ENCODE measurements at regions not wholly inside any gene's neighbourhood (a gene's known extent, or its start where the extent isn't known, plus 50 kb on each side); places are given as distances from the start of the nearest gene placed in this dataset.
"Not testable (repeated sequence)": the region's sequence is repeated elsewhere in the genome, so short reads cannot be mapped to it uniquely, and the experiment has no call there.

DNA sequence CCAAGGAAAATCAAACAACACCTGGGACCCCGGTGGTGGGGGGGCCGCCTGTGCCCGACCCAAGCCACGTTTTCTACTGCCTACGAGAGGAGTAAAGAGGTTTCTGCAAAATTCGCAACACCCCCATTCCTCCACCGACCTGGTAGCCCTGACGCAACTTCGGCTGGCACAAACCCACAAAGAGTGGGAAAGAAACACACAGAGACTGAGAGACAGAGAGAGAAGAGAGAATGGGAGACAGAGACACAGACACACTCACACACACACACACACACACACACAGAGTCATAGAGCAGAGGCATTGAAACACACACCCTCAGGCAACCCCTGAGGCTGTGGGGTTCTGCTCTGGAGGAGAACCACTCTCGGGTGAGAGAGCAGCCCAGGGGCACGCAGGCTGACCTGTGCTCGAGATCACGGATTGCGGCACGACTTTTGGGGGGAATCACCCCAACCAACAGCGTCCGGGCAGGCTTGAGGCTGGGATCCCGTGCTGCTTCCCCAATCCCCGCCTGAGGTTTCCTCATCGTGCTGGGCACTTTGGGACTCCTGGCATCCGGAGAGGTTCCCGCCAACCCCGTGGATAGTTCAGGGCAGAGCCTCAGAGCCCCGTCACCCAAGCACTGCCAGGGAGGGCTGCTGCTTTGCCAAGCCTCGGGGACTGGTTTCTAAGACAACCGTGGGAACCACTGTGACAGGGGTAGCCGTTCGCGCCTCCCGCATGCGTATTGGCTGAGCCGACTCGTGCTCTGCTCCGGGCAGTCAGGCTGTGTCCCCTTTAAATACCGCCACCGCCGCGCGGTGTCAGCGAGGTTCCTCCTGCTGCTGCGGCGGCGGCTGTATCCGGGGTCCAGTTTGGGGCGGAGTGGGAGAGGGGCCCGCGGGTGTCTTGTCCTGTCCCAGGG, 682.4 kb upstream of the TPTE start:
- Mint-ChIP-seq H3K27ac (no peak overlapping the region), H3K4me1 (no peaks in the 10 kb centered on the region), H3K4me3 (no peak overlapping the region), H3K27me3 (ENCODE audit: insufficient read depth, low read depth, poor library complexity) (peaks cover 13% of the 10 kb centered on the region), H3K9me3 (peaks cover 67% of the 10 kb centered on the region; the same call in 2 of the 3 replicates), H3K36me3 (ENCODE audit: low read depth) (peaks cover 41% of the 10 kb centered on the region)
- Histone ChIP-seq H3K9me2 (ENCODE audit: insufficient read depth) (no peaks in the 10 kb centered on the region), H3K4me2 (no peak overlapping the region), H2AFZ (no peak overlapping the region), H3K79me2 (replicated peaks; ENCODE audit: insufficient read depth) (no peaks in the 10 kb centered on the region), H4K20me1 (replicated peaks; ENCODE audit: insufficient read depth) (no peaks in the 10 kb centered on the region), H3K27ac (ENCODE audit: low read depth) (no peak overlapping the region), H3K27me3 (ENCODE audit: insufficient read depth) (no peaks in the 10 kb centered on the region), H3K4me1 (ENCODE audit: insufficient read depth) (no peaks in the 10 kb centered on the region), H3F3A (replicated peaks; ENCODE audit: low read depth) (no peaks in the 10 kb centered on the region), H3K36me3 (ENCODE audit: insufficient read depth) (0 out of 2 replicates have a peak, but pooled peaks cover 4% of the 10 kb centered on the region), H3K4me3 (no peak overlapping the region)
- ATAC-seq: no peak
- DNase-seq (ENCODE audit: low spot score): no peak
- TF ChIP-seq, protein P1, sequence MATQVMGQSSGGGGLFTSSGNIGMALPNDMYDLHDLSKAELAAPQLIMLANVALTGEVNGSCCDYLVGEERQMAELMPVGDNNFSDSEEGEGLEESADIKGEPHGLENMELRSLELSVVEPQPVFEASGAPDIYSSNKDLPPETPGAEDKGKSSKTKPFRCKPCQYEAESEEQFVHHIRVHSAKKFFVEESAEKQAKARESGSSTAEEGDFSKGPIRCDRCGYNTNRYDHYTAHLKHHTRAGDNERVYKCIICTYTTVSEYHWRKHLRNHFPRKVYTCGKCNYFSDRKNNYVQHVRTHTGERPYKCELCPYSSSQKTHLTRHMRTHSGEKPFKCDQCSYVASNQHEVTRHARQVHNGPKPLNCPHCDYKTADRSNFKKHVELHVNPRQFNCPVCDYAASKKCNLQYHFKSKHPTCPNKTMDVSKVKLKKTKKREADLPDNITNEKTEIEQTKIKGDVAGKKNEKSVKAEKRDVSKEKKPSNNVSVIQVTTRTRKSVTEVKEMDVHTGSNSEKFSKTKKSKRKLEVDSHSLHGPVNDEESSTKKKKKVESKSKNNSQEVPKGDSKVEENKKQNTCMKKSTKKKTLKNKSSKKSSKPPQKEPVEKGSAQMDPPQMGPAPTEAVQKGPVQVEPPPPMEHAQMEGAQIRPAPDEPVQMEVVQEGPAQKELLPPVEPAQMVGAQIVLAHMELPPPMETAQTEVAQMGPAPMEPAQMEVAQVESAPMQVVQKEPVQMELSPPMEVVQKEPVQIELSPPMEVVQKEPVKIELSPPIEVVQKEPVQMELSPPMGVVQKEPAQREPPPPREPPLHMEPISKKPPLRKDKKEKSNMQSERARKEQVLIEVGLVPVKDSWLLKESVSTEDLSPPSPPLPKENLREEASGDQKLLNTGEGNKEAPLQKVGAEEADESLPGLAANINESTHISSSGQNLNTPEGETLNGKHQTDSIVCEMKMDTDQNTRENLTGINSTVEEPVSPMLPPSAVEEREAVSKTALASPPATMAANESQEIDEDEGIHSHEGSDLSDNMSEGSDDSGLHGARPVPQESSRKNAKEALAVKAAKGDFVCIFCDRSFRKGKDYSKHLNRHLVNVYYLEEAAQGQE (IDR thresholded peaks at IDR 0.05; ENCODE audit: unreplicated experiment): no peak
- TF ChIP-seq, protein P2, sequence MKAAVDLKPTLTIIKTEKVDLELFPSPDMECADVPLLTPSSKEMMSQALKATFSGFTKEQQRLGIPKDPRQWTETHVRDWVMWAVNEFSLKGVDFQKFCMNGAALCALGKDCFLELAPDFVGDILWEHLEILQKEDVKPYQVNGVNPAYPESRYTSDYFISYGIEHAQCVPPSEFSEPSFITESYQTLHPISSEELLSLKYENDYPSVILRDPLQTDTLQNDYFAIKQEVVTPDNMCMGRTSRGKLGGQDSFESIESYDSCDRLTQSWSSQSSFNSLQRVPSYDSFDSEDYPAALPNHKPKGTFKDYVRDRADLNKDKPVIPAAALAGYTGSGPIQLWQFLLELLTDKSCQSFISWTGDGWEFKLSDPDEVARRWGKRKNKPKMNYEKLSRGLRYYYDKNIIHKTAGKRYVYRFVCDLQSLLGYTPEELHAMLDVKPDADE (IDR thresholded peaks at IDR 0.05): no peak
- TF ChIP-seq, protein P3, sequence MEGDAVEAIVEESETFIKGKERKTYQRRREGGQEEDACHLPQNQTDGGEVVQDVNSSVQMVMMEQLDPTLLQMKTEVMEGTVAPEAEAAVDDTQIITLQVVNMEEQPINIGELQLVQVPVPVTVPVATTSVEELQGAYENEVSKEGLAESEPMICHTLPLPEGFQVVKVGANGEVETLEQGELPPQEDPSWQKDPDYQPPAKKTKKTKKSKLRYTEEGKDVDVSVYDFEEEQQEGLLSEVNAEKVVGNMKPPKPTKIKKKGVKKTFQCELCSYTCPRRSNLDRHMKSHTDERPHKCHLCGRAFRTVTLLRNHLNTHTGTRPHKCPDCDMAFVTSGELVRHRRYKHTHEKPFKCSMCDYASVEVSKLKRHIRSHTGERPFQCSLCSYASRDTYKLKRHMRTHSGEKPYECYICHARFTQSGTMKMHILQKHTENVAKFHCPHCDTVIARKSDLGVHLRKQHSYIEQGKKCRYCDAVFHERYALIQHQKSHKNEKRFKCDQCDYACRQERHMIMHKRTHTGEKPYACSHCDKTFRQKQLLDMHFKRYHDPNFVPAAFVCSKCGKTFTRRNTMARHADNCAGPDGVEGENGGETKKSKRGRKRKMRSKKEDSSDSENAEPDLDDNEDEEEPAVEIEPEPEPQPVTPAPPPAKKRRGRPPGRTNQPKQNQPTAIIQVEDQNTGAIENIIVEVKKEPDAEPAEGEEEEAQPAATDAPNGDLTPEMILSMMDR (conservative IDR thresholded peaks at IDR 0.05; ENCODE audit: low read depth in 2 of 2): no peak

DNA sequence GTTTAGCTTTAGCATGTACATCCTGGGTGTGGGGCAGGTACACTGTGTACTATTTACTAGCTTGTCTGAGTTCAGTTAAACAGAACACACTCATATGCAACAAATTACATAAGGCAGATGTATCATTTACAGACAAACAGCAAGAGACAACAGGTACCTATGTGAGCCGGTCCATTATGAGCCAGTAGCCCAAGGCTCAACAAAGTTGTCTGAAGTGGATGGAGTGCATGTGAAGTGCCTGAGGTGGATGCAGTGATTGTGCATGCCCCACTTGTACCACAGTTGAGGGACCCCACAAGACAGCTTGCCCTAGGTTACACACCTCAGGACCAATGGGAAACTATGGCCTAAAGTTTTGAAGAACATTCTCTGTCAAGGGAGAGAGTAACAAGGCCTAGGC, 677.3 kb upstream of the TPTE start:
- not testable (repeated sequence) for H3K27me3 ChIP-seq (ENCODE audit: insufficient read depth); H3K4me2 ChIP-seq; H3K4me1 Mint-ChIP-seq; H3K27ac Mint-ChIP-seq; H4K20me1 ChIP-seq (replicated peaks; ENCODE audit: insufficient read depth); H3K27me3 Mint-ChIP-seq (ENCODE audit: insufficient read depth, low read depth, poor library complexity); H3K4me1 ChIP-seq (ENCODE audit: insufficient read depth); ATAC-seq; H3K4me3 ChIP-seq; H2AFZ ChIP-seq; H3K27ac ChIP-seq (ENCODE audit: low read depth); H3K9me2 ChIP-seq (ENCODE audit: insufficient read depth); H3F3A ChIP-seq (replicated peaks; ENCODE audit: low read depth); H3K4me3 Mint-ChIP-seq; DNase-seq (ENCODE audit: low spot score); H3K79me2 ChIP-seq (replicated peaks; ENCODE audit: insufficient read depth)
- Mint-ChIP-seq H3K9me3 (peaks cover 38% of the 10 kb centered on the region; the same call in 2 of the 3 replicates), H3K36me3 (ENCODE audit: low read depth) (peaks cover 34% of the 10 kb centered on the region)
- H3K36me3 ChIP-seq (ENCODE audit: insufficient read depth): peaks cover 11% of the 10 kb centered on the region; the same call in 1 of the 2 replicates

DNA sequence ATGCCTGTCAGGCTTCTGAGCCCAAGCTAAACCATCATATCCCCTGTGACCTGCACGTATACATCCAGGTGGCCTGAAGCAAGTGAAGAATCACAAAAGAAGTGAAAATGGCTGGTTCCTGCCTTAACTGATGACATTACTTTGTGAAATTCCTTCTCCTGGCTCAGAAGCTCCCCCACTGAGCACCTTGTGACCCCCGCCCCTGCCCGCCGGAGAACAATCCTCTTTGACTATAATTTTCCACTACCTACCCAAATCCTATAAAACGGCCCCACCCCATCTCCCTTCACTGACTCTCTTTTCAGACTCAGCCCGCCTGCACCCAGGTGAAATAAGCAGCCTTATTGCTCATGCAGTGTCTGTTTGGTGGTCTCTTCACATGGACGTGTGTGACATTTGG, 673.9 kb upstream of the TPTE start:
- H4K20me1 ChIP-seq (replicated peaks; ENCODE audit: insufficient read depth); H2AFZ ChIP-seq; H3K79me2 ChIP-seq (replicated peaks; ENCODE audit: insufficient read depth); H3F3A ChIP-seq (replicated peaks; ENCODE audit: low read depth); H3K27me3 ChIP-seq (ENCODE audit: insufficient read depth); H3K4me2 ChIP-seq; DNase-seq (ENCODE audit: low spot score); H3K9me2 ChIP-seq (ENCODE audit: insufficient read depth); H3K27ac ChIP-seq (ENCODE audit: low read depth); H3K27me3 Mint-ChIP-seq (ENCODE audit: insufficient read depth, low read depth, poor library complexity); H3K9me3 Mint-ChIP-seq; ATAC-seq; H3K4me3 Mint-ChIP-seq; H3K4me3 ChIP-seq; H3K4me1 Mint-ChIP-seq; H3K27ac Mint-ChIP-seq; H3K4me1 ChIP-seq (ENCODE audit: insufficient read depth): not testable (repeated sequence)
- peaks cover 12% of the 10 kb centered on the region for H3K36me3 ChIP-seq (ENCODE audit: insufficient read depth)
- H3K36me3 Mint-ChIP-seq (ENCODE audit: low read depth): peaks cover 22% of the 10 kb centered on the region

DNA sequence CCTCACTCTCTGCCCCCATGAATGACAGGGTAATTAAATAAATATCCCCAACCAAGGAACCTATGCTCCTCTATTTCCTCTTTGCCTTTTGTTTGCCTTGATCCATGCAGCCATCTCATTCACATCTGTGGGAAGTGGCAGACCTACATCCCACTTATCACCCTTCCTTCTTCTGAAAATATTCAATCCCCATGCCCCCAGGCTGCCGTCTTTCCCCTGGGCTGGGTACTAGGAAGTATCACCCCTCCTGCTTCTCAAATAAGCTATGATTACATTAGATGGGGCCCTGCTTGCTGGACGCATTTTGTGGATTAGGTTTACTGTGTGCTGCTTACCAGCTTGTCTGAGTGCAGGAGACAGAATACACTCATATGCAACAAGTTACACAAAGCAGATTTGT, 670.2 kb upstream of the TPTE start:
- H4K20me1 ChIP-seq (replicated peaks; ENCODE audit: insufficient read depth); H3K4me2 ChIP-seq; H3K27ac ChIP-seq (ENCODE audit: low read depth); H3K4me3 ChIP-seq; H3K4me1 Mint-ChIP-seq; DNase-seq (ENCODE audit: low spot score); H3K4me1 ChIP-seq (ENCODE audit: insufficient read depth); ATAC-seq; H3K27ac Mint-ChIP-seq; H3K27me3 Mint-ChIP-seq (ENCODE audit: insufficient read depth, low read depth, poor library complexity); H3F3A ChIP-seq (replicated peaks; ENCODE audit: low read depth); H3K27me3 ChIP-seq (ENCODE audit: insufficient read depth); H3K79me2 ChIP-seq (replicated peaks; ENCODE audit: insufficient read depth); H3K9me2 ChIP-seq (ENCODE audit: insufficient read depth); H2AFZ ChIP-seq; H3K4me3 Mint-ChIP-seq: not testable (repeated sequence)
- Mint-ChIP-seq H3K36me3 (ENCODE audit: low read depth) (peaks cover 13% of the 10 kb centered on the region), H3K9me3 (peaks cover 16% of the 10 kb centered on the region)
- peaks cover 26% of the 10 kb centered on the region for H3K36me3 ChIP-seq (ENCODE audit: insufficient read depth)
